ELR (cell line): ENCODE measurements at regions not wholly inside any gene's neighbourhood (a gene's known extent, or its start where the extent isn't known, plus 50 kb on each side); places are given as distances from the start of the nearest gene placed in this dataset.
A peak's percentile ranks its signal among the peaks of the same experiment; 100 is the strongest.
"Not testable (repeated sequence)": the region's sequence is repeated elsewhere in the genome, so short reads cannot be mapped to it uniquely, and the experiment has no call there.

ENCODE experiments used
- DNase-seq: peaks from one replicate; pipeline ENCODE4 v3.0.0-alpha.2; 2015; ENCODE audit warnings: low read depth

GRCh38 chr12:88828537-88828936, 248.3 kb upstream of the KITLG start:
- DNase-seq, result not testable (repeated sequence)

GRCh38 chr12:88820012-88820411, 239.7 kb upstream of the KITLG start:
- no peak for DNase-seq

GRCh38 chr12:88816201-88816600, 235.9 kb upstream of the KITLG start:
- DNase-seq, result no peak

GRCh38 chr12:88814779-88815178, 234.5 kb upstream of the KITLG start:
- DNase-seq, result no peak

GRCh38 chr12:88812610-88813009, 232.3 kb upstream of the KITLG start:
- DNase-seq, result no peak

GRCh38 chr12:88810806-88811205, 230.5 kb upstream of the KITLG start:
- DNase-seq, result no peak

- not testable (repeated sequence) for DNase-seq
Measured at GRCh38 chr12:88809841-88810240, 229.6 kb upstream of the KITLG start.

GRCh38 chr12:88805692-88806091, 225.4 kb upstream of the KITLG start:
- DNase-seq, result peak; percentile 30

GRCh38 chr12:88805286-88805685, 225.0 kb upstream of the KITLG start:
- DNase-seq, result peak; percentile 61

GRCh38 chr12:88802096-88802706, 221.9 kb upstream of the KITLG start:
- DNase-seq, result no peak

GRCh38 chr12:88801227-88802095, 221.2 kb upstream of the KITLG start:
- DNase-seq, result no peak

- DNase-seq, result peak; percentile 65
Measured at GRCh38 chr12:88793096-88793495, 212.8 kb upstream of the KITLG start.

GRCh38 chr12:88790231-88790630, 210.0 kb upstream of the KITLG start:
- no peak for DNase-seq

GRCh38 chr12:88784166-88784565, 203.9 kb upstream of the KITLG start:
- DNase-seq, result no peak

GRCh38 chr12:88782351-88782750, 202.1 kb upstream of the KITLG start:
- DNase-seq, result no peak

GRCh38 chr12:88781909-88782308, 201.6 kb upstream of the KITLG start:
- peak; percentile 3 for DNase-seq

GRCh38 chr12:88778064-88778463, 197.8 kb upstream of the KITLG start:
- no peak for DNase-seq

GRCh38 chr12:88775742-88776151, 195.5 kb upstream of the KITLG start:
- DNase-seq, result no peak

GRCh38 chr12:88767699-88768098, 187.4 kb upstream of the KITLG start:
- DNase-seq, result no peak

GRCh38 chr12:88764781-88765480, 184.7 kb upstream of the KITLG start:
- DNase-seq, result peak; percentile 22

GRCh38 chr12:88763536-88764100, 183.3 kb upstream of the KITLG start:
- peak; percentile 55 for DNase-seq

GRCh38 chr12:88758176-88758575, 177.9 kb upstream of the KITLG start:
- DNase-seq, result no peak

GRCh38 chr12:88756917-88757316, 176.6 kb upstream of the KITLG start:
- no peak for DNase-seq
